Left lung (tissue), 4 donors: ENCODE measurements at regions not wholly inside any gene's neighbourhood (a gene's known extent, or its start where the extent isn't known, plus 50 kb on each side); places are given as distances from the start of the nearest gene placed in this dataset.
"Not testable (repeated sequence)": the region's sequence is repeated elsewhere in the genome, so short reads cannot be mapped to it uniquely, and the experiment has no call there.

Experiments used
- ATAC-seq: fragments of 200-7000 bp; cut with Tn5 transposase; one replicate; pipeline ENCODE4 v1.9.1; 2020; ENCODE audit warnings: moderate library complexity
- DNase-seq, 4 donors: peaks; one replicate each; pipeline ENCODE4 v3.0.0-alpha.2; 2013 to 2020
- H3K27ac ChIP-seq, 2 donors: fragments of 200-600 bp; sonication (generic) in 1 of 2; one replicate each; pipeline versions ENCODE4 v1.5.0 to v1.8.0; 2020 to 2021
- H3K27me3 ChIP-seq, 2 donors: fragments of 200-600 bp; sonication (generic) in 1 of 2; one replicate each; pipeline versions ENCODE4 v1.5.0 to v1.8.0; 2020 to 2021
- H3K36me3 ChIP-seq, 2 donors: fragments of 200-600 bp; sonication (generic) in 1 of 2; one replicate each; pipeline versions ENCODE4 v1.5.0 to v1.8.0; 2020 to 2021
- H3K4me1 ChIP-seq, 2 donors: fragments of 200-600 bp; one replicate each; pipeline ENCODE4 v1.8.0; 2021
- H3K4me3 ChIP-seq, 2 donors: fragments of 200-600 bp; sonication (generic) in 1 of 2; one replicate each; pipeline versions ENCODE4 v1.5.0 to v1.8.0; 2020 to 2021; ENCODE audit warnings: mild to moderate bottlenecking in 1 of 2
- H3K9me3 ChIP-seq, 2 donors: fragments of 200-600 bp; sonication (generic) in 1 of 2; one replicate each; pipeline versions ENCODE4 v1.5.0 to v1.8.0; 2020 to 2021
- CTCF ChIP-seq, 2 donors: fragments of 200-600 bp; sonication (generic) in 1 of 2; IDR thresholded peaks; one replicate each; pipeline versions ENCODE4 v1.5.0 to v1.8.0; 2021; ENCODE audit warnings: antibody characterized with exemption in 2 of 2
- intact Hi-C, 2 donors: fragments of 100-400 bp; cut with DNase I; formaldehyde crosslinking; loops; one replicate each; pipeline versions ENCODE4 v1.11.2 to v1.14.2; 2022
- donor health status: DM: no; HTN: yes; CAD: no.
- donor health status: DM: no; HTN: no; CAD: no.

- intact Hi-C loops: no loop called here
- TF ChIP-seq CTCF (IDR thresholded peaks at IDR 0.05): no peak
- H3K27ac ChIP-seq: no peak overlapping the region
- DNase-seq (no peak), ATAC-seq (no peak)
- H3K9me3 ChIP-seq: no peaks in the 10 kb centered on the region
- no peaks in the 10 kb centered on the region for H3K27me3 ChIP-seq
- no peak overlapping the region for H3K4me3 ChIP-seq
- no peaks in the 10 kb centered on the region for H3K36me3 ChIP-seq
- peaks cover 0 to 39% of the 10 kb centered on the region in 2 donors for H3K4me1 ChIP-seq
Observed at GRCh38 chr1:192880231-192880630, 71.4 kb downstream of the RGS2 start.

GRCh38 chr1:192884241-192884640 is 75.4 kb downstream of the RGS2 start:
- no peak for ATAC-seq
- no peaks in the 10 kb centered on the region for H3K36me3 ChIP-seq
- no peak overlapping the region for H3K4me3 ChIP-seq
- H3K27me3 ChIP-seq: no peaks in the 10 kb centered on the region
- TF ChIP-seq CTCF (IDR thresholded peaks at IDR 0.05): no peak
- no peaks in the 10 kb centered on the region for H3K9me3 ChIP-seq
- intact Hi-C loops: no loop called here
- no peak for DNase-seq
- H3K27ac ChIP-seq: no peak overlapping the region
- peaks cover 0 to 14% of the 10 kb centered on the region in 2 donors for H3K4me1 ChIP-seq

- H3K4me1 ChIP-seq, H3K36me3 ChIP-seq, intact Hi-C loops, H3K4me3 ChIP-seq, ATAC-seq, H3K27ac ChIP-seq, H3K27me3 ChIP-seq, H3K9me3 ChIP-seq, DNase-seq: not testable (repeated sequence)
Observed at GRCh38 chr1:192885387-192885786, 76.5 kb downstream of the RGS2 start.

- Histone ChIP-seq H3K27me3 (no peaks in the 10 kb centered on the region), H3K4me3 (no peak overlapping the region), H3K27ac (no peak overlapping the region), H3K36me3 (no peaks in the 10 kb centered on the region), H3K4me1 (no peaks in the 10 kb centered on the region), H3K9me3 (no peaks in the 10 kb centered on the region)
- ATAC-seq: no peak
- no peak for TF ChIP-seq CTCF (IDR thresholded peaks at IDR 0.05)
- no peak for DNase-seq
- intact Hi-C loops: no loop called here
Observed at GRCh38 chr1:192887426-192887825, 78.6 kb downstream of the RGS2 start.

GRCh38 chr1:192888574-192888973 is 79.7 kb downstream of the RGS2 start:
- intact Hi-C loops: no loop called here
- TF ChIP-seq CTCF (IDR thresholded peaks at IDR 0.05): no peak
- H3K27me3 ChIP-seq: no peaks in the 10 kb centered on the region
- H3K4me1 ChIP-seq: no peaks in the 10 kb centered on the region
- no peak overlapping the region for H3K27ac ChIP-seq
- DNase-seq (no peak), ATAC-seq (no peak)
- H3K9me3 ChIP-seq: no peaks in the 10 kb centered on the region
- H3K36me3 ChIP-seq: no peaks in the 10 kb centered on the region
- H3K4me3 ChIP-seq: no peak overlapping the region

GRCh38 chr1:192889082-192889481 is 80.2 kb downstream of the RGS2 start:
- intact Hi-C loops: no loop called here
- no peak for TF ChIP-seq CTCF (IDR thresholded peaks at IDR 0.05)
- Histone ChIP-seq H3K36me3 (no peaks in the 10 kb centered on the region), H3K27ac (no peak overlapping the region), H3K27me3 (no peaks in the 10 kb centered on the region), H3K4me1 (no peaks in the 10 kb centered on the region), H3K9me3 (no peaks in the 10 kb centered on the region), H3K4me3 (no peak overlapping the region)
- DNase-seq (no peak), ATAC-seq (no peak)
